Stimulated activated memory B cell treated with anti-CD40 and anti-IgM and Interleukin-4, amounts not matched to agents 10 μg/mL and 1 μg/mL and 100 μg/mL, for 72 hours (primary cell): ENCODE measurements at regions not wholly inside any gene's neighbourhood (a gene's known extent, or its start where the extent isn't known, plus 50 kb on each side); places are given as distances from the start of the nearest gene placed in this dataset.

Experiments used
- ATAC-seq: fragments of 150-1000 bp; cut with Tn5 transposase; 2 replicates; pipeline ENCODE4 v1.10.0; 2021
- H3K27ac Mint-ChIP-seq: one replicate; pipeline ENCODE4 v1.8.0; 2022; ENCODE audit warnings: mild to moderate bottlenecking, mixed read lengths
- H3K27me3 Mint-ChIP-seq: one replicate; pipeline ENCODE4 v1.8.0; 2022; ENCODE audit warnings: mixed read lengths
- H3K36me3 Mint-ChIP-seq: one replicate; pipeline ENCODE4 v1.8.0; 2022; ENCODE audit warnings: mixed read lengths
- H3K4me1 Mint-ChIP-seq: one replicate; pipeline ENCODE4 v1.8.0; 2022; ENCODE audit warnings: mixed read lengths
- H3K4me3 Mint-ChIP-seq: one replicate; pipeline ENCODE4 v1.8.0; 2022; ENCODE audit warnings: mild to moderate bottlenecking, moderate library complexity, mixed read lengths
- H3K9me3 Mint-ChIP-seq: one replicate; pipeline ENCODE4 v1.8.0; 2022; ENCODE audit warnings: mixed read lengths

DNA sequence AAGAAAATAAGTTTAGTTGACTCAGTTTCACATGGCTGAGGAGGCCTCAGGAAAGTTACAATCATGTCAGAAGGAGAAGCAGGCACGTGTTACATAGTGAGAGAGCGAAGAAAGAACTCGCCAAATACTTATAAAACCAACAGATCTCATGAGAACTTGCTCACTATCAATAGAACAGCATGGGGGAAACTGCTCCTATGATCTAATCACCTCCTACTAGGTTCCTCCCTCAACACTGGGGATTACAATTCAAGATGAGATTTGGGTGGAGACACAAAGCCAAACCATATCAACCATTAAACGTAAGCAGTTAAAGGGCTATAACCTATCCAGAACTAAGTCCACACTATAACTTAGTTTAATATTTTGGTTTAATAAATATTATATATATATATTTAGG lies 113.8 kb upstream of the ADGRL3 start:
- Mint-ChIP-seq H3K4me1 (no peaks in the 10 kb centered on the region), H3K27me3 (no peaks in the 10 kb centered on the region), H3K36me3 (no peaks in the 10 kb centered on the region), H3K9me3 (peaks cover 4% of the 10 kb centered on the region), H3K27ac (no peak overlapping the region), H3K4me3 (no peak overlapping the region)
- ATAC-seq = no peak

DNA sequence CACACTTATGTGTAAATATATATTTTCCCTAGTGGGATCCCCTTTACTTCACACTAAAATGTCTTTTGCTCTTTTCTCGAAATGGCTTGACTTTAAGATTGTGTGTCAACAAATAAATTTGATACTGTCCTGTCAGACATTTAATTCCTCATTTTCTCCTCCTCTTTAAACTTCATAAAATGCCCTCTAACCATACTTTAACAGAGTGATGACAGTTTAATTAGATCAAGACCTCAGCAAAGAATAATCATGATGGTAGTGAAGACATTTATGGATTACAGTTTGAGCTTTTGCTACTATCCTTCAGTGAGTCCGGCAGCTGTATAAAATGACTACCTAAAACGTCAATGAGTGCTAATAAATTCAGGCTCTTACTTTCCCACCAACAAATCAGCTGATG lies 113.1 kb upstream of the ADGRL3 start:
- Mint-ChIP-seq H3K36me3 (no peaks in the 10 kb centered on the region), H3K27ac (no peak overlapping the region), H3K4me3 (no peak overlapping the region), H3K4me1 (no peaks in the 10 kb centered on the region), H3K27me3 (no peaks in the 10 kb centered on the region), H3K9me3 (peaks cover 4% of the 10 kb centered on the region)
- no peak for ATAC-seq

DNA sequence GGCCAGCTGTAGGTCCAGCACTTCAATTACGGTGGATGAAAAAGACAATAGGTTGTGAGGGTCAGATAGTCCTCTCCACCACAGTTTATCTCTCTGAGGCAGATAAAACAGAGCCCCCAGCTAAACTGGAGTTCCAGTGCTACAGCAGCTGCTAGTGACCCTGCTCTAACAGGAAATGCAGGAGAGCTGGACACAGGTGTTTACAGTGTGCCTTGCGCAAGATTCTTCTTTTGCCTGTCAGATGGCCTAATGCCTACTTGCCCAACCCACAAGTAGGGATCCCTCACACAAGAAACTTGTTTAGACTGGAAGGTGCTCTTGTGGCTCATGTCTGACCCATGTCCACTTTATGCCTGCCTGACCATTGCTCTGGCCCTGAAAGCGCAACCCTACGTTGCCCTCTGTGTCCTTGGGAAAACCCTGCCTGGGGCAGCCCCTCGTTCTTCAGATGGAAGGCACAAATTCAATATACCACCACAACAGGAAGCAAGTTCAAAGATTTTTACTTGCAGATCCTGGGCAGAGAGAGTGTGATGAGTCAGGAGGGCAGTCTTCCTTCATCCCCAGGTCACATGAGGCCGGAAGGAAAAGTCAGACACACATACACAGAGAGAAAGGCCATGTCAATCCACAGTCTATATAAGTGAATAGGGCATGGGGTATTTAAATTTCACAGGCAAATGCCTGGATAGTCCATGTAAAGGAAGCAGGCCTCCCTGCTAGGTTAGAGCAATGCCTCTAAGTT lies 105.1 kb upstream of the ADGRL3 start:
- H3K4me3 Mint-ChIP-seq = no peak overlapping the region
- H3K9me3 Mint-ChIP-seq = peaks cover 6% of the 10 kb centered on the region
- no peaks in the 10 kb centered on the region for H3K27me3 Mint-ChIP-seq
- ATAC-seq = no peak
- no peaks in the 10 kb centered on the region for H3K36me3 Mint-ChIP-seq
- no peak overlapping the region for H3K27ac Mint-ChIP-seq
- no peaks in the 10 kb centered on the region for H3K4me1 Mint-ChIP-seq

DNA sequence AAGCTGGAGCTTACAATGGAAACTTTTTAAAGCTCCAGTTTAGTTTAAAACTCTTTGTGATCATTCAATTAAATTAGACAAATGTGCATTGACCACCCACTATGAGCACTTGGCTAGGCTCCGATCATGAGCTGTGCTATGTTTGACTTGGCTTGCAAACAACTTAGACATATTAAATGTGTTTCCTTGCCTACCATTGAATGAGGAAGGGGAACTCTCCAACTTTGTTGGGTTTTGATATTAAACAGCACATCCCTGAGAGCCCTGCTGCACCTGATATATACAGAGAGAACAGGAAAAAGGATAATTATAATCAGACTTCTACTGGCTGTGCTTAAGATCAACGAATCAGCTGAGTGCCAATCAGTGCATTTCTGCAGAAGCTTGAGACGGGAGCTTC lies 71.4 kb upstream of the ADGRL3 start:
- ATAC-seq = no peak
- no peaks in the 10 kb centered on the region for H3K4me1 Mint-ChIP-seq
- no peak overlapping the region for H3K4me3 Mint-ChIP-seq
- no peak overlapping the region for H3K27ac Mint-ChIP-seq
- peaks cover 4% of the 10 kb centered on the region for H3K9me3 Mint-ChIP-seq
- no peaks in the 10 kb centered on the region for H3K27me3 Mint-ChIP-seq
- H3K36me3 Mint-ChIP-seq = no peaks in the 10 kb centered on the region

DNA sequence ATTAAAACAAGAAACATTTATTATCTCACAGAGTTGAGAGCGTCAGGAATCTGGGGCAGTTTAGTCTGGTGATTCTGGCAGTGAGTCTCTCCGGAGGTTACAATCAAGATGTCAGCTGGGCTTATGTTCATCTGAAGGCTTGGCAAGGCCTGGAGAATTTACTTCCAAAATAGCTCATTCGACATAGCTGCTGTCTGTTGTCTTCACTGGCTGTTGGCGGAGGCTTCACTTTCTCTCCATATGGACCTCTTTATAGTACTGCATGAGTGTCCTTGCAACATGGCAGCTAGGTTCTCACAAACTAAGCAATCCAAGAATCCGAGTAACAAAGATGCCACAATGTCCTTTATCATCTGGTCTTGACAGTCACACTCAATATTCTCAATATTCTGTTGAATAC lies 70.2 kb upstream of the ADGRL3 start:
- H3K36me3 Mint-ChIP-seq = no peaks in the 10 kb centered on the region
- H3K27ac Mint-ChIP-seq = no peak overlapping the region
- H3K4me1 Mint-ChIP-seq = no peaks in the 10 kb centered on the region
- no peak for ATAC-seq
- no peaks in the 10 kb centered on the region for H3K27me3 Mint-ChIP-seq
- peaks cover 3% of the 10 kb centered on the region for H3K9me3 Mint-ChIP-seq
- H3K4me3 Mint-ChIP-seq = no peak overlapping the region

DNA sequence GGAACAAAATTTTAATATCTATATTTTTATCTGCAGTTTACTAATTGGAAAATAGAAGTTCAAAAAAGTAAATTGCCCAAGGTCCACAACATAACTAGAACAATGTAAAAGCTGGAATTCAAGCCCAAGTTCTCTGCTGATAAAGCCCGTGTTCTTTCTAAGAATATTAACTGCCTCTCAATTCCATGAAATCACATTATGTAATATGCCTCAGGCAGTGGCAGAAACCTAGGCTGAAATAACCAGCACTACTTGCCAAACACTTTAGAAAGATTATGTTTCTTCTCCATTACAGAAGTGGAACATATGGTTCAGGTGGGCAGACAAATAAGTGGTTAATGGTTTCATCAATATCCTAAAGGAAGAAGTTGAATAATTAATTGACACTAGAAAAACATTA lies 56.7 kb upstream of the ADGRL3 start:
- no peak for ATAC-seq
- peaks cover 3% of the 10 kb centered on the region for H3K9me3 Mint-ChIP-seq
- no peaks in the 10 kb centered on the region for H3K4me1 Mint-ChIP-seq
- no peak overlapping the region for H3K27ac Mint-ChIP-seq
- no peaks in the 10 kb centered on the region for H3K27me3 Mint-ChIP-seq
- H3K4me3 Mint-ChIP-seq = no peak overlapping the region
- no peaks in the 10 kb centered on the region for H3K36me3 Mint-ChIP-seq

DNA sequence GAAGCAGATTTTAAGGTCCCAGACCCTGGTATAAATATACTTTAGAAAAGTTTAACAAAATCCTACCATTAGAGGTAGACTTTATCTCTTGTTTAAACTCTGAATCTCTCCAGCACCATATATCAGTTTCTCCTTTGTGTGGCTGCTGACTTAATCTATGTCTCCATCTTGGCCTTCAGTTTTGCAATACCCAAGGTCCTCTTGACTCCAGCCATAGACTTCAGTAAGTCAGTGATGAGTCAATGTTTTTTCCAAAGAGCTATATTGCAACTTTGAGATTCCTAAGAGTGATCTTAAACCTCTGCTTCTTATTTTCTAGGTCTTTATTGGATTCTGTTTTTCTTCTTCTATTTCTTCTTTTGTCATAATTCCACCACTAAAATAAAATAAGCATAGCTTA lies 50.8 kb upstream of the ADGRL3 start:
- Mint-ChIP-seq H3K27me3 (no peaks in the 10 kb centered on the region), H3K27ac (no peak overlapping the region), H3K36me3 (no peaks in the 10 kb centered on the region), H3K4me3 (no peak overlapping the region), H3K9me3 (peaks cover 6% of the 10 kb centered on the region), H3K4me1 (no peaks in the 10 kb centered on the region)
- no peak for ATAC-seq
